Fibroblast of pulmonary artery (primary cell): ENCODE measurements at regions not wholly inside any gene's neighbourhood (a gene's known extent, or its start where the extent isn't known, plus 50 kb on each side); places are given as distances from the start of the nearest gene placed in this dataset.
"Not testable (repeated sequence)": the region's sequence is repeated elsewhere in the genome, so short reads cannot be mapped to it uniquely, and the experiment has no call there.

ENCODE experiments used
- DNase-seq: peaks from one replicate; pipeline ENCODE4 v3.0.0-alpha.2; 2010; ENCODE audit warnings: low read depth
- H3K4me3 ChIP-seq: replicated peaks from 2 replicates; pipeline ENCODE4 v1.5.1; 2011; ENCODE audit warnings: low read depth, mild to moderate bottlenecking, control low read depth, low read length, moderate library complexity
- TF ChIP-seq, protein P1 (sequence below): IDR thresholded peaks from 2 replicates; pipeline ENCODE4 v1.5.1; 2011; ENCODE audit warnings: mild to moderate bottlenecking, control low read depth, low read length, inconsistent platforms; ENCODE audit errors: missing control alignments

DNA sequence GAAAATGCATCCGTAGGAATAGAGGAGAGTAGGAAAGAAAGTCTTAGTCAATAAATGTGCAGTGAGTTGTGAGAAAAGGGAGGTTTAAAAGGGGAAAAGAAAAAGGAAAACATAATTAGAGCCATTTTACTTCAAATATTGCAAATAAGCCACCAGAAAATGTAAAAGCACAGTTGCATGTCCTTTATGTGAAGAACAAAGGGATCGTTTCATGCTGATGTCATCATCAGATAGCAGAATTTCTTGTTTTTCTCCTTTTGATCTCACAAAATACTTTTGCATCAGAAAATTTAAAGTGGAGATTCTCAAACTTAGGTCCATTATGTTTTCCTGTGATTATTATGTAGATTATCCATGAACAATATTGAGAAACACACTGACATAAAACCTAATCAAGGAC, 166.7 kb downstream of the HAO1 start:
- TF ChIP-seq, protein P1, sequence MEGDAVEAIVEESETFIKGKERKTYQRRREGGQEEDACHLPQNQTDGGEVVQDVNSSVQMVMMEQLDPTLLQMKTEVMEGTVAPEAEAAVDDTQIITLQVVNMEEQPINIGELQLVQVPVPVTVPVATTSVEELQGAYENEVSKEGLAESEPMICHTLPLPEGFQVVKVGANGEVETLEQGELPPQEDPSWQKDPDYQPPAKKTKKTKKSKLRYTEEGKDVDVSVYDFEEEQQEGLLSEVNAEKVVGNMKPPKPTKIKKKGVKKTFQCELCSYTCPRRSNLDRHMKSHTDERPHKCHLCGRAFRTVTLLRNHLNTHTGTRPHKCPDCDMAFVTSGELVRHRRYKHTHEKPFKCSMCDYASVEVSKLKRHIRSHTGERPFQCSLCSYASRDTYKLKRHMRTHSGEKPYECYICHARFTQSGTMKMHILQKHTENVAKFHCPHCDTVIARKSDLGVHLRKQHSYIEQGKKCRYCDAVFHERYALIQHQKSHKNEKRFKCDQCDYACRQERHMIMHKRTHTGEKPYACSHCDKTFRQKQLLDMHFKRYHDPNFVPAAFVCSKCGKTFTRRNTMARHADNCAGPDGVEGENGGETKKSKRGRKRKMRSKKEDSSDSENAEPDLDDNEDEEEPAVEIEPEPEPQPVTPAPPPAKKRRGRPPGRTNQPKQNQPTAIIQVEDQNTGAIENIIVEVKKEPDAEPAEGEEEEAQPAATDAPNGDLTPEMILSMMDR, result no peak
- peak; percentile 36 for DNase-seq
- no peak overlapping the region for H3K4me3 ChIP-seq

DNA sequence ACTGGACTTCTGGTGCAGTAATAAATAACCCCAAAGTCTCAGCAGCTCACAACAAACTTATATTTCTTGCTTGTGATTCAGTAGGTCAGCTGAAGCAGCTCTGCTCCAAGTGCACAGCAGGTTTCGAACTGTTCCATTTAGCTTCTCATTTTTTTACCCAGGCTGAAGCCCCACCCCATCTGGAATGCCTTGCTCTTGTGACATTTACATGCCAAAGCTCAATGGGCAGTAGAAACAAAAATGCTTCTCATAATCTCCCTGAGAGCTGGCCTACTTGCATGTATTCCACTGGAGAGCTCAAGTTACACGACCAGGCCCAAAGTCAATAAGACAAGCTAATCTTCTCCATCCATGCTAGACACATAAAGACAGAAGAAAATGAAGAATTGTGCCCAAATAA, 165.2 kb downstream of the HAO1 start:
- TF ChIP-seq, protein P1, result no peak
- DNase-seq, result peak; percentile 42
- H3K4me3 ChIP-seq, result no peak overlapping the region

DNA sequence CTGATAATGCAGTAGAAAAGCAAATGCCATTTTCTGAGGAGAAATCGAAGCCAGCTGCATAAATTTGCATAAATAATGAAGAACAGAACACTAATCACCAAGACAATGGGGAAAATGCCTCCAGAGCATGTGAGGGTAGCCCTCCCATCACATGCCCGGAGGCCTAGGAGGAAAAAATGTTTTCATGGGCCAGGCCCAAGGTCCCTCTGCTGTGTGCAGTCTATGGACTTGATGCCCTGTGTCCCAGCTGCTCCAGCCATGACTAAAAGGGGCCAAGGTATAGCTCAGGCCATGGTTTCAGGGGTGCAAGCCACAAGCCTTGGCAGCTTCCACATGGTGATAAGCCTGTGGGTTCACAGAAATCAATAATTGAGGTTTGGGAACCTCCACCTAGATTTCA, 164.1 kb downstream of the HAO1 start:
- no peak for DNase-seq
- TF ChIP-seq, protein P1, result no peak
- H3K4me3 ChIP-seq, result no peak overlapping the region

DNA sequence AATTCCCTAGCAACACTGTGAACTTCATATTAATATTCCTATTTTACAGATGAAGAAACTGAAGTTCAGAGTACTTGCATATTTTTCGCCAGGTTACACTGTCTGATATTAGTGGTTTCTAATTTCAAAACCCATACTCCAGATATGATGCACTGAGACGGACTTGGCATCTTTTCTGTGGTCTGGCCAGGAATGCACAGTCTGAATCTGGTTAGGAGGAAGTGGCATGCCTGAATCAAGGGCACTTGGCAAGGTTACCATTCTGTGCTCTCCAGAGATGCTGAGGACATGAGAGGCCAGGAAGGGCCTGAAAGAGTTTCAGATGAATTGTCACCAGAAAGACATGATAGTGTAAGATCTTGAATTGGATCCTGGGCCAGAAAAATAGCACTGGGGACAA, 150.1 kb downstream of the HAO1 start:
- no peak overlapping the region for H3K4me3 ChIP-seq
- TF ChIP-seq, protein P1, result no peak

DNA sequence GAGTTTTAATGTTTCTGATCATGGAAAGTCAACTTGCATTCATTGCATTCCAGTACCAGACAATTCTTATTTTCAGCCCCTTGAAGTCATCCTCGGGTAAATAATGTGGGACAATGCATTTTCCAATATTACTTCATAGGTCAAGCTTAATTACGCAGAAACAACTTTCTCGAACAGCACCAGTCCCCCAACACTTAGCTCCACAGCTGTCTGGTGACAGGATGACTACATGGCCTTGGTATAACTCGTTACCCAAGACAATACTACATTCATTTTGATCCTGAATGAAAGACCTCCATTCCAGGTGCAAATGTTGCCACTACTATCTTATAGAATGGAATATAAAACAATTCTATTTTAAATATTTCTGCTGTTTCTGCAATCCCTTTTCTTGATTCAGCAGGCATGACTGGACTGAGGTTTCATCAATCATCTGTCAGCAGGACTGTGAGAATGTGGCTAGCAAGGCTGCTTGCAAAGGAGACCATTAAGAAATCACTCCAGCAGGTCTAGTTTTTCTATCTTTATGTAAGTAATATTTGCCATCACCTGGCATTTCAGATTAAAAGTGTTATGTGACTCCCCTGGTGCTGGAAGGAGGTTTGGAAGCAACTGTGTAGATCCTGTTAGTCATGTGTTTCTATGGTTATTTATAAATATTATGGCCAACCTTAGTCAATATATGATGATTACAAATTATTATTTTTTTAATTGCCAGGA, 147.9 kb downstream of the HAO1 start:
- TF ChIP-seq, protein P1, result no peak
- DNase-seq, result peak; percentile 26
- no peak overlapping the region for H3K4me3 ChIP-seq

More for the DNA sequence above, 150.1 kb downstream of the HAO1 start:
- peak; percentile 51 for DNase-seq

DNA sequence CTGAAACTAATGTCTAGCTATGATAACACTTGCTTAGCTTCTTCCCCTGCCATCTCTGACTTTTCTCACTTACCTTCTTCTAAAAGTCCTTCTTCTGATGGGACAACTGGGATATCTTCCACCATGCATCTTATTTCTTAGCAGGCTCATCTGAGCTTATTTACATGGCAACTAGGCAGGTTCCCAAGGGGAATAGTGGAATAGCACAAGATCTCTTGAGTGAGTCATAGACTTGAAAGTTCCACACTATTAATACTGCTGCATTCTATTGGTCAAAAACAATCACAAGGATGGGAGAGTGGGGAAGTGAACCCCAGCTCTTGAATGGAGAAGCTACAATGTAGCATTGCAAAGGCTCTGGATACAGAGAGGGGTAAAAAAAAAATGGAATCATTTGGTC, 142.1 kb downstream of the HAO1 start:
- TF ChIP-seq, protein P1, result no peak
- no peak overlapping the region for H3K4me3 ChIP-seq
- peak; percentile 23 for DNase-seq

DNA sequence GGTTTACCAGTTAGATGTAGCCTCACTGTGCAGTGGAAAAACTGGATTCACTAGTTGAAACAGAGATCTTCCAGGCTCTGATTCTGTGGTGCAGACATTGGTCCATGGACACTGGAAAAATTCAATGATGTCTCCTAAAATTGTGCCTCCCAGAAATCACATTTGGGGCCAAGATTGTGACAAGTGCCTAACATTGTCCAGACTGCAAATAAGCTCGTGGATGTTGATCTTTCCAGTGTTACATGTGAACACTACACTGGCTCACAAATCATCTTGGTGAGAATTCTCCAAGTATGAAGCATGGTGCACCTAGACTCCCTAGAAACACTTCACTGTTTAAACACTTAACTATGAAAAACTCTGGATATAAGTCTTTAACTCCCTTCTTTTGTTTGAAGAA, 140.4 kb downstream of the HAO1 start:
- TF ChIP-seq, protein P1, result no peak
- no peak overlapping the region for H3K4me3 ChIP-seq
- DNase-seq, result no peak

DNA sequence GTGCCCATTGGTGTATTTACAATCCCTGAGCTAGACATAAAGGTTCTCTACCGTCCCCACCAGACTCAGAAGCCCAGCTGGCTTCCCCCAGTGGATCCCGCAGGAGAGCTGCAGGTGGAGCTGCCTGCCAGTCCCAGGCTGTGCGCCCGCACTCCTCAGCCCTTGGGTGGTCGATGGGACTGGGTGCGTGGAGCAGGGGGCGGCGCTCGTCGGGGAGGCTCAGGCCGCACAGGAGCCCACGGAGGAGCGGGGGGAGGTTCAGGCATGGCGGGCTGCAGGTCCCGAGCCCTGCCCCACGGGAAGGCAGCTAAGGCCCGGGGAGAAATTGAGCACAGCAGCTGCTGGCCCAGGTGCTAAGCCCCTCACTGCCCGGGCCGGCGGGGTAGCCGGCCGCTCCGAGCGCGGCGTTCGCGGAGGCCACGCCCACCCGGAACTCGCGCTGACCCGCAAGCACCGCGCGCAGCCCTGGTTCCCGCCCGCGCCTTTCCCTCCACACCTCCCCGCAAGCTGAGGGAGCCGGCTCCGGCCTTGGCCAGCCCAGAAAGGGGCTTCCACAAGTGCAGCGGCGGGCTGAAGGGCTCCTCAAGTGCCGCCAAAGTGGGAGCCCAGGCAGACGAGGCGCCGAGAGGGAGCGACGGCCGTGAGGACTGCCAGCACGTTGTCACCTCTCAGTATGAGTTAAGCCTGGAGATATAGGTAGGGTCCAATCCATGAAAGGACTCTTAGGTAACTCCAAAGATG, 136.7 kb downstream of the HAO1 start:
- peak overlapping the region; percentile 37 for H3K4me3 ChIP-seq
- not testable (repeated sequence) for DNase-seq
